NCI-H526 (cell line): ENCODE measurements at regions not wholly inside any gene's neighbourhood (a gene's known extent, or its start where the extent isn't known, plus 50 kb on each side); places are given as distances from the start of the nearest gene placed in this dataset.

Source experiments
- DNase-seq, 2 experiments: peaks; one replicate each; lab custom pipeline; 2025; lab: John Stamatoyannopoulos, UW

GRCh38 chr4:35802644-35803043, 441.7 kb downstream of the ARAP2 start:
- no peak for DNase-seq

- no peak for DNase-seq
Observed at GRCh38 chr4:35818520-35818919, 425.8 kb downstream of the ARAP2 start.

- DNase-seq = no peak
Observed at GRCh38 chr4:35820003-35820402, 424.3 kb downstream of the ARAP2 start.

- DNase-seq = no peak
Observed at GRCh38 chr4:35824231-35824630, 420.1 kb downstream of the ARAP2 start.

- no peak for DNase-seq
Observed at GRCh38 chr4:35835893-35836292, 408.4 kb downstream of the ARAP2 start.

- no peak for DNase-seq
Observed at GRCh38 chr4:35836596-35836995, 407.7 kb downstream of the ARAP2 start.

- DNase-seq = no peak
Observed at GRCh38 chr4:35867057-35867456, 377.3 kb downstream of the ARAP2 start.

GRCh38 chr4:35872273-35872672, 372.0 kb downstream of the ARAP2 start:
- no peak for DNase-seq

- no peak for DNase-seq
Observed at GRCh38 chr4:35879479-35879878, 364.8 kb downstream of the ARAP2 start.

GRCh38 chr4:35883108-35883507, 361.2 kb downstream of the ARAP2 start:
- DNase-seq = no peak

- no peak for DNase-seq
Observed at GRCh38 chr4:35884714-35885480, 359.4 kb downstream of the ARAP2 start.

- DNase-seq = no peak
Observed at GRCh38 chr4:35897808-35898207, 346.5 kb downstream of the ARAP2 start.

GRCh38 chr4:35900286-35901243, 343.7 kb downstream of the ARAP2 start:
- no peak for DNase-seq

GRCh38 chr4:35912174-35912573, 332.1 kb downstream of the ARAP2 start:
- no peak for DNase-seq

GRCh38 chr4:35918491-35918977, 325.8 kb downstream of the ARAP2 start:
- DNase-seq = no peak

- DNase-seq = no peak
Observed at GRCh38 chr4:35925806-35926205, 318.5 kb downstream of the ARAP2 start.

GRCh38 chr4:35926788-35927187, 317.5 kb downstream of the ARAP2 start:
- DNase-seq = no peak

- DNase-seq = no peak
Observed at GRCh38 chr4:35933901-35934300, 310.4 kb downstream of the ARAP2 start.

- DNase-seq = peak; percentile 2 to 49
Observed at GRCh38 chr4:35934320-35934981, 309.9 kb downstream of the ARAP2 start.

GRCh38 chr4:35938936-35939335, 305.4 kb downstream of the ARAP2 start:
- DNase-seq = no peak

- no peak for DNase-seq
Observed at GRCh38 chr4:35939751-35940150, 304.6 kb downstream of the ARAP2 start.

- DNase-seq = no peak
Observed at GRCh38 chr4:35942092-35942491, 302.2 kb downstream of the ARAP2 start.
